Mammary epithelial cell (primary cell): ENCODE measurements at regions not wholly inside any gene's neighbourhood (a gene's known extent, or its start where the extent isn't known, plus 50 kb on each side); places are given as distances from the start of the nearest gene placed in this dataset.

Experiments used
- CTCF ChIP-seq, 2 donors: IDR thresholded peaks in 1 of 2; conservative IDR thresholded peaks in 1 of 2; 2 replicates each; pipeline ENCODE4 v1.5.1; 2011 to 2012; ENCODE audit warnings: inconsistent platforms in 2 of 2, low read length in 2 of 2, mild to moderate bottlenecking in 2 of 2, control low read depth in 1 of 2, low read depth in 1 of 2; ENCODE audit not compliant: insufficient read depth in 1 of 2; ENCODE audit errors: extremely low read depth in 1 of 2
- EZH2 ChIP-seq: IDR thresholded peaks from 2 replicates; pipeline ENCODE4 v1.6.1; 2012; ENCODE audit warnings: low read length, inconsistent platforms, borderline replicate concordance

DNA sequence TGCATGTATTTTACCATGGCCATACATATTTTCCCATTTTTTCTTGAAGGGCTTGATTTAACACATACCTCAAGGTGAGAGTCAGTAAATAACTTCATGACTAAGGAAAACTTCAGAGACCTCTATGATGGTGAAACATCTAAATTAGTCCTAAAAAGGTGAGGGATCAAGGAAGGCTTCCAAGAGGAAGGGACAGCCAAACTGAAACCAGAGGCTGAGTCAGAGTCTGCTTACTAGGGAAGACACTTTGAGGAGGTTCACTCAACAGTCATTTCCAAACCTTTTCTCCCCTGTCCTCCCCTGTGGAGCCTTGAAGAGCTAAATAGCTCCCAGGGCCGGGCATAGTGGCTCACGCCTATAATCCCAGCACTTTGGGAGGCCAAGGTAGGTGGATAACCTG, 206.6 kb downstream of the SHQ1 start:
- TF ChIP-seq EZH2 (no peak), CTCF (conservative IDR thresholded peaks at IDR 0.05 in 1 of 2, IDR thresholded peaks at IDR 0.05 in 1 of 2; ENCODE audit: extremely low read depth in 1 of 2, insufficient read depth in 1 of 2, low read depth in 1 of 2, low read length in 2 of 2) (no peak)
